DMS 273 (cell line): ENCODE measurements at regions not wholly inside any gene's neighbourhood (a gene's known extent, or its start where the extent isn't known, plus 50 kb on each side); places are given as distances from the start of the nearest gene placed in this dataset.
"Not testable (repeated sequence)": the region's sequence is repeated elsewhere in the genome, so short reads cannot be mapped to it uniquely, and the experiment has no call there.

Source experiments
- DNase-seq: peaks from one replicate; lab custom pipeline; 2025; ENCODE audit not compliant: unreplicated experiment; lab: John Stamatoyannopoulos, UW

DNA sequence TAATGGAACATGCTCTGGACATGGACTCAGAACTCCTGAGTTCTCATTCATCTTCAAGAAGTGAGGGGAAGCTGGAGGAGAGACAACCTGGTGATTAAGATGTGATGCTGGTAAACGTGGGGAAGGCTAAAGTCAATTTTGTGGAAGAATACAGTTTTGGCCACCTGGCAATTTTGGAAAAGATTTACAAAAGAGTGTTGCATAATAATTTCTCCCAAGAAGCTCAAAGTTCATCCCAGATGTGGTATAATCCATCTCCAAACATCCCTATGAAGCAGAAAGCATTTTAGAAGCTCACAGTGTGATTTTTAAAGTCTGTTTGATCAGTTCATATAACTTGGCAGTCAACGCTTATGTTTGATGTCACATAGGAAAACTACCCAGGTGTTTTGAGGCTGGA is 208.7 kb downstream of the LMX1A start:
- no peak for DNase-seq

DNA sequence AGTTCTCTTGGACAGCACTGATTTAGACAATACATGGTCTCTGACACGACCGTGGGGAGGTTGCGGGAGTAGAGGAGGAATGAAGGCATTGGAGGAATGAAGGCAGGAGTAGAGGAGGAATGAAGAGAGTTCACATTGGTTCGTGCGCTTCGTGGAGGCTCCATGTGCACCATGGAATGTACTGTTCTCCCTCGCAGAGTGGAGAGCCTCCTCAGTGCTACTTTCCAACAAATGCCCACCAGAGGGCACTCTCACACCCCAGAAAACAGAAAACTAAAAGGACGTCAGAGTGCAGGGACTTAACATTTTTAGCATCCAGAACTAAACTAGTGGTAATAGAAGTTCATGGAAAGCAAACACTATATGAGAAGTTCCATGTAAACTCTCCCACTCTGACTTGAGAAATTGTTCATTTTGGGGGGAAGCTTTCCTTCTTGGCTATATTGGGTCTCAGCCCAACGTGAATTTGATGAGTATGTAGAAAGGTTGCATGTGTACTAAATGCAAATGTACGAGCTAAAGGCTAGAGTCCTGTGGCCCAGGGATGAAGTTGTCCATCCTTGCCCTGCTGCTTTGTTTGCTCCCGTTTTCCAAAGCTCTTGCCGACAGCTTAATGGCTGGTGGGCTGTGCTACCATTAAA is 211.6 kb downstream of the LMX1A start:
- peak; percentile 87 for DNase-seq

DNA sequence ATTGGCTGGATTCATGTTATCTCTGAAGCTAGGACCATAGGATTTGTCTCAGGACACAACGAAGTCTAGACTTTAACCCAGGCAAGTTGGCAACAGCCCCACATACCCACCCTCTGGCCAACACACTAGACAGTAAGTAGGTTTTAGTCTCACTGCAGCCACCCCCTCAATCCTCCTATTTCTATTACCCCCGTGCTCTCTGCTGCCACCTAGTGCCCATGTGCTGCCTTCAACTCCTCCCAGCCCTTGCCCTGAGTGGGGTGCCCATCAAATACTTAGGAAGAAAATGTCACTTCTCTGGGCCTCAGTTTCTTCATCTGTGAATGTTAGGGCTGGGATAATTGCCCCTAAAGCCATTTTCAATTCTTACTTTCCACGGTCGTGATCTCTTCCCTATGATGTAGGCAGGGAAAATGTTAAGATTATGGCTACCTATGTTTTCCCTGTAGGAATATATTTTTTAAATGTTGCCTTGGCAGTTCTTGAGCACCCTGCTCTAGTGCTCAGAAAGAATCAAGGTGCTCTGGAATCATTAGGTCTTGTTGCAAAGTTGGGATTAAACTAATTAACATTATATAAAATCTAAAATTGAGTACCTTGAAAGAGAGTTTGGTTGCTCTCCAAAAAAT is 213.0 kb downstream of the LMX1A start:
- DNase-seq, result peak; percentile 44

DNA sequence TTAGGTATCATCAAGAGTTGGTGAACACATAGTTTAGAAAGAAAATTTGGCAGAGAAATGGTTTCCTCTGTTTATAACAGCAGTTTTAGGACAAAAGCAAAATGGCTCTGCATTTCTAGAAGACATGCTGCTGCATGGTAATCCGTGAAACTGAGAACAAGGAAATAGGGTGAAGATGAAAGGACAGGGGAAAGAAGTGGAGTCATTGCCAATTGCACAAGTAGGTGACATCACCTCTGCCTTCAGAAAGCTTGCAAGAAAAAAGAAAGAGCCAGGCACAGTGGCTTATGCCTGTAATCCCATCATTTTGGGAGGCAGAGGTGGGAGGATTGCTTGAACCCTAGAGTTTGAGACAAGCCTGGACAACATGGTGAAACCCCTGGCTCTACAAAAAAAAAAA is 217.6 kb downstream of the LMX1A start:
- DNase-seq, result no peak

DNA sequence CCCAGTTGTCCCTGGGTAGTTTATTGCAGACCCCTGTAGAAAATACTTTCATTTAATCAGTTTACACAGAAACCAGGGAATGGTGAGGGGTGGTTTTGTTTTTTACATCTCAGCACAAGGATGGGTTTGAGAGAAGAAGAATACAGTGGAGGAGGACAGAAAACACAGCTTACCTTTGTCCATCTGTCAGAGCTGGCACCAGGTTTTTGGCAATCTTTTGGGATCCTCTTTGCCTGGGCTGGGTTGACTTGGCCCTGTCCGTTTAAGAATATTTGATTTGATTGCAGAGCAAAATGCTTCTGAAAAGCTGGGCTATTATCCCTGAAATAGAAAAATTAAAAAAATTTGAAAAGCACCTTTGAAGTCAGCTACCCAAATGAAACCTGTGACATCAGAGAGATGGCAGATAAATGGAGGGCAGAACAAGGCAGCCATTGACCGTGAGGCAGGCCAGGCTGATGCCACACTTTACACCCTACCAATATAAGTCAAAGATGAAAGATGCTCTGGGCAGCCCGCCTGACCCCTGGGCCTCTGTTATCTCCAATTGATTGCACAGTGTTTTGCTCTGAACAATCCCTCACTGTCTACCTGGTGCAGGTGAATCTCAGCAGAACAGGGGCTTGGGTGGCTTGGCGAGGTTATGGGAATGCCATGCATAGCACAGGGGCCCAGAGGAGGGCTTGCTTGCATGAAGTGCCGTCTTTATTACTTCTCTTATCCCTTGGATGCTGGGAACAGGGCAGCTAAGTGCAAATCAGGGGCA is 218.8 kb downstream of the LMX1A start:
- no peak for DNase-seq

DNA sequence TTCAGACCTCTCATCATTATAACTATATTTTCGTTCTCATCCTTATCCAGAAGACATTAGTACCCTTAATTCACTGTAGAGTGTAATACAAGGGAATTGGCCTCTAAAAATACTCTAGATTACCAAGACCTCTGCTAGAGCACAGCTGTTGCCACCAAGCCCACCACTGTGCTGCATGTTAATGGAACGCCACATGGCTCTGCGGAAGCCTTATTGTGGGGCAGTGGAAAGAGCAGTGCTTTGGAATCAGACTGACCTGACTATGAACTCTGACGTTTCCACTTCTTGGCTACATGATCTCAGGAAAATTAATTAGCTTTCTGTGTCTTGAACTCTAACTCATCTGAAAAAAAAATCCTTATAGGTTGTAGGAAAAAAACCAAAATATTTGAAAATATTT is 222.1 kb downstream of the LMX1A start:
- DNase-seq, result peak; percentile 25

DNA sequence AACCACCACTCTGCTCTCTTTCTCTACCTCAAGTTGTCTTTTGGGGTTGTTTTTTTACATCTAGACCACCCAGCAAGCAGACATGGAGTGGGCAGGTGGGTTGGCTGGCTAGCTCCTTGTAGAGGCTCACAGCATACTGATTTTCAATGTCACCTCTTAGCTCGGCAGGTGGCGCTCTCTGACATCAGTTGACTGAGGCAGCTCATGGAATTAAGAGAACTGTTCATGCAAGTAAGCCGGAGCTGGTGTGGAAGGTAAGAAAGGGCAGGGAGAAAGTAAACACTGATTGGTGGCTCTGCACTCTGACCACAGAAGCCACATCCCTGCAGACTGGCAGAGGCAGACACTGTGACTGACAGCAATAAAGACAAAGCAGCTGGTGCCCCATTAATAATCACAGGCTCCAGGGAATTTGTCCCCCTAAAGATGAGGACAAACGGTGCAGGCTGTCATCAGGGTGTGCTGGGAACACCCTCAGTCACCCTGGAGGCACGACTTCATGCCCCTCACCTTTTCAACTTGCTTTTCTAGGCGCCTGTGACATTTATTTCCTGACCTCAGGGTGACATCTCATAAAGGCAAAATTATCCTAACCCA is 226.8 kb downstream of the LMX1A start:
- peak; percentile 91 for DNase-seq

DNA sequence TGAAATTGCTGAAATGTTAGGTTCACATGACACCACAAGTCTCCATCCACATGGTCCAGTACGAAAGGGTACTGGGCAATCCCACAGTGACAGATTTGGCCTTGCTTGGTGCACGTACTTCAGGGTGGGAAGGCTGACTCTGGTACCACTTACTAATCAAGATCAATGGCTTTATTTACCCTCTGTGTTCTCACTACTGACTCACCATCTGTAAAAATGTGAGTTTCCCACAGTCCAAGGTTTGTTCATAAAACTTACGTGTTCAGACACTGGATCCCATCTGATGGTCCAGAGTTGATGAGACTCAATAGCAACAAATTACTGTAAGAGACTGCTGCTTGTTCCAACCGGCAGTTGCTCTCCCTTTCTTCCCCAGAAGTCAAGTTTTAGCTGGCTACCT is 231.7 kb downstream of the LMX1A start:
- DNase-seq, result no peak

DNA sequence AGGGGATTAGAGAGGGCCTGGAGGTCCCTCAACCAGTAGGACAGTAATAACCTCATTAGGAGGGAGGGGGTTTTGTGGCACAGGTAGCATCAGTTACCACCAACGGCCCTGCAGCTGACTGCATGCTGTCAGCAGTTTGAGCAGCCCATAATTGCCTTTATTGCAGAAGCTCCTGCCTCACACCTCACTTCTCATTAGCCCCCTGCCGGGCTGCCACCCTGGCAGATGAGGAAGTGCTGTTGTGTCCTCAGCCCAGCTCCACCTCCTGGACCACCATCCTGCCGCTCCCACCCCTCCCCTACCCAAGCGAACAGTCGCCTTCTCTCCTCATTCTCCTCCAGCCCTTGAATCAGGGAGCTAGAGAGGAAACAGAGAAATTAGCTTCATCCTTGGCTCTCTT is 237.4 kb downstream of the LMX1A start:
- DNase-seq, result no peak

DNA sequence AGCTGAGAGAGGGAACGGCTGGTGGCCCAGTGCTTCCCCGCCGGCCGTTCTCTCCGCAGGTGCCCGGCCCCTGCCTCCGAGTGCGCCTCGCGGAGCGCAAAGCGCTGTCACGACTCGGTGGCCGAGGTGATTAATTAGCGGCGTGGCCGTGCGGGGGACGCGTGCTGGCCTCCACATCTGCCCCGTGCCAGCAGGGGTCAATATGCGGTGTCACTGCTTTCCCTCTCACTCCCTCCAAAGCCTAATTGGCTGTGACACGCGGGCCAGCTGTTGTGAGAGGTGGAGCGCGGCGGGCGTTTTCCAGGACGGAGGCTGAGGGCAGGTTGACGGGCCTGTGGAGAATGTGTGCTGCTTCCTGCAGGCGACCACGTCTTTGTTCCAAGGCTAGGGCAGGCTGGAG is 239.0 kb downstream of the LMX1A start:
- DNase-seq, result no peak

DNA sequence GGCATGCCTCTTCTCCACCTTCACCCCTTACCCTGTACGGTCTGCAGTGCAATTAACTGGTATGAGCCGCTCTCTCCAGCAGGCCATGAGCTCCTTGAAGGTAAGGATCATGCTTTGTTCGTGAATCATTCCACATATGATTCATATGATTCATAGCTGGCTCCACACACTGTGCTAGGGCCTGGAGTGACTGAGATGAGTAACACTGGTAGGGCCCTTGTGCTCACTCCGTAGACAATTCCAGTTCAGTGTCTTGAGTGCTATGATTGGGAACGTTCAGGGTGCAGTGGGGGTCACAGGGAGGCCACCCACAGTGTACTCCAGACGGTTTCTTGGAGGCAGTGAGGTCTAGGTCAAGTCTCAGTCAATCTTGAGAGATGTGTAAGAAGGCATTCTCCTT is 239.8 kb downstream of the LMX1A start:
- DNase-seq, result no peak

DNA sequence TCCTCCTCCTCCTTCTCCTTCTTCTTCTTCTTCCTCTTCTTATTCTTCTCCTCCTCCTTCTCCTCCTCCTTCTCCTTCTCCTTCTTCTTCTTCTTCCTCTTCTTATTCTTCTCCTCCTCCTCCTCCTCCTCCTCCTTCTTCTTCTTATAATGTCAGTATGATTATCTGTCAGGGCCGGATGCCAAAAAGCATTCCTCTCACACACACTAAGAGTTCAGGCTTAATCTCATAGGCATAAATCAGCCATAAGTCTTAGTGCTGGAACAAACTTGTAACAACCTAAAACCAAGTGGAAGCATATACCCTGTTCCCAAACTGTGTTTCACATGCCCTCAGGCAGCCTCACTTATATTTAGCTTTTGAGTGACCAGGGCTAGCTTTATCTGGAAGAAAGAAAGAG is 240.3 kb downstream of the LMX1A start:
- no peak for DNase-seq

DNA sequence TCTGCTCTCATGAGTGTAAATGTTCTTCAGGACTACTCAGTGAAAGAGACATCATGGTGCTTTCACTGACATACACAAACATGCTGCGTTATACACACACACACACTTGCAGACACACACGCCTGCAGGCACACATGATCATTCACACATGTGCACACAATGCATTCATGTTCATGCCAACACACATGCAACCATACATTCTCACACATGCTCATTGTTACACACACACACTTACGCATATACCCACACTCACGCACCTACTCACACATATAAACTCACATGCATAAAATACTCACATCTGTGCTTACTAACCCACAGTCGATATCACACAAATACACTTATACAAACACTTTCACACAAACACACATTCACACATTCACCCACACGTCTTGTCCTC is 241.6 kb downstream of the LMX1A start:
- no peak for DNase-seq

DNA sequence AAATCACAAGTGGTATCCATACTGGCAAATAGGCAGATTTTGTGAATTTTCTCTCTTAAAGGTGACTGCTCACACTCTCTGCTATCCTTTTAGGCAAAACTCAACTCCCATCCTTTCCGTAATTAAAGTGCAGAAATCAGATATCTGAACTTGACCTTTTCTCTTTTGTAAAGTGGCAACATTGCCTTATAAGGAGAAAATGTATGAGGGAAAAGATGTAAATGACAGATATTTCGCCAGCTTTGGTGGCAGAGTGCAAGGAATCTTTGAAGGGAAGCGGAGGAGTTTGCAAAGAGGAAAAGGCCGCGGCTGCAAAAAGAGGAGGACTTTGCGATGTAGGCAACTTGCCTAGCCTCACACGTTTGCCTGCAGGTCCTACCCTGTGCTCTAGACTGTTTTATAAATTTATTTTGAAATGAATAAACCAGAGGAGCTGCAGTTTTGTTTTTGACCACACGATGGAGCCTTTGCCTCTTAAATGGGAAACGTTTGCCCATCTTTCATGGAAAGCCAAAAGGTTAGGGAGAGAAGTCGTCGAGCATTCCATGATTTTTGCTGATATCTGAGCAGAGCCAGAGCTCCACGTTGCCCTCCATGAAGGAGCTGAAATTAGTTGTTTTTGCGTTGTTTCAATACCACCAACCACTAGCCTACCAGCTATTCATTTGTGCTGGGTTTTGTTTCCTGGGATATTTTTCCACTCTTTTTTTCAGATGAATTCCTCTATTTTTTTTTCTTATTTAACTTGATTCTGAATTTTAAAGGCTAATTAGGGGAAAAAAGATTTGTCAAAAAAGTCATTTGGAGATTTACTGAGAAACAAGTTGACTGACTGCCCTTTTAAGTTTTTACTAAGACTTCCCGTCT is 242.3 kb downstream of the LMX1A start:
- peak; percentile 89 for DNase-seq

DNA sequence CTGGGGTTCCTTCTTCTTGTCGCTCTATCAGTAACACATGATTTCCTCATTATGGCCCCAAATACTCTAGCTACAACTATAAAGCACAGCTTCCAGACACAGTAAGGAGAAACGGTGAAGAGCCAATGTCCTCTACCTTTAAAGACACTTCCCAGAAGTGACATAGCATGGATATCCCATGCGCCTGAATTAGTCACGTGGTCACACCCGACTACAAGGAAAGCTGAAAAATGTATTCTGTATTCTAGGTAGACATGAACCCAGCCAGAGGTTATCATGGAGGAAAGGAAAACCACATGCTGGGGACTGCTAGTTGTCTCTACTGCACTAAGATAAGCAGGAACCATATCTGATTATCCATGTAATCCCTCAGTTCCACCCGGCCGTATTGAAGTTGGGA is 244.3 kb downstream of the LMX1A start:
- DNase-seq, result no peak

DNA sequence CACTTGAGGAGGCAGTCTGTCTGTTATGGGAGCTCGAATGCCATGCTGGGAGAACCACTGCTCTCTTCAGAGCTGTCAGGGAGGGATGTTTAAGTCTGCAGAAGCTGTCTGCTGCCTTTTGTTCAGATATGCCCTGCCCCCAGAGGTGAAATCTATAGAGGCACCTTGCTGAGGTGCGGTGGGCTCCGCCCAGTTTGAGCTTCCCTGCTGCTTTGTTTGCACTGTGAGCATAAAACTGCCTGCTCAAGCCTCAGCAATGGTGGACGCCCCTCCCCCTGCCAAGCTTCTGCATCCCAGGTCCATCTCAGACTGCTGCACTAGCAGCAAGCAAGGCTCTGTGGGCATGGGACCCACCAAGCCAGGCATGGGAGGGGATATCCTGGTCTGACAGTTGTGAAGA is 247.5 kb downstream of the LMX1A start:
- DNase-seq, result no peak

DNA sequence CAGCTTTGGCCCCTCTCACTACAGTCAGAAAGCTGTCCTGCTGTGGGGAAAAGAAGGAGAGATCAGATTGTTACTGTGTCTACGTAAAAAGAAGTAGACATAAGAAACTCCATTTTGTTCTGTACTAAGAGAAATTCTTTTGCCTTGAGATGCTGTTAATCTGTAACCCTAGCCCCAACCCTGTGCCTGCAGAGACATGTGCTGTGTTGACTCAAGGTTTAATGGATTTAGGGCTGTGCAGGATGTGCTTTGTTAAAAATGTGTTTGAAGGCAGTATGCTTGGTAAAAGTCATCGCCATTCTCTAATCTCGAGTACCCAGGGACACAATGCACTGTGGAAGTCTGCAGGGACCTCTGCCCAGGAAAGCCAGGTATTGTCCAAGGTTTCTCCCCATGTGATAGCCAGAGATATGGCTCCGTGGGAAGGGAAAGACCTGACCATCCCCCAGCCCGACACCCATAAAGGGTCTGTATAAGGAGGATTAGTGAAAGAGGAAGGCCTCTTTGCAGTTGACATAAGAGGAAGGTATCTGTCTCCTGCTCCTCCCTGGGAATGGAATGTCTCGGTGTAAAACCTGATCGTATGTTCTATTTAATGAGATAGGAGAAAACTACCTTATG is 263.9 kb downstream of the LMX1A start:
- not testable (repeated sequence) for DNase-seq

DNA sequence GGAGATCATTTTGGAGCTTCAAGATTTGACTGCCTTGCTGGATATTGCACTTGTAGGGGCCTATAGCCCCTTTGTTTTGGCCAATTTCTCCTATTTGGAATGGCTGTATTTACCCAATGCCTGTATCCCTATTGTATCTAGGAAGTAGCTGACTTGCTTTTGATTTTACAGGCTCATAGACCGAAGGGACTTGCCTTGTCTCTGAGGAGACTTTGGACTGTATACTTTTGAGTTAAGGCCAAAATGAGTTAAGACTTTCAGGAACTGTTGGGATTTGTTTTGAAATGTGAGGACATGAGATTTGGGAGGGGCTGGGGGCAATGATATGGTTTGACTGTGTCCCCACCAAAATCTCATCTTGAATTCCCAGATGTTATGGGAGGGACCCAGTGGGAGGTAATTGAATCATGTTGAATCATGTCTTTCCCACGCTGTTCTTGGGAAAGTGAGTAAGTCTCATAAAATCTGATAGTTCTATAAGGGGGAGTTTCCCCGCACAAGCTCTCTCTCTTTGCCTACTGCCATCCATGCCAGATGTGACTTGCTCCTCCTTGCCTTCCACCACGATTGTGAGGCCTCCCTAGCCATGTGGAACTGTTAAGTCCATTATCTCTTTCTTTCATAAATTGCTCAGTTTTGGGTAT is 276.1 kb downstream of the LMX1A start:
- no peak for DNase-seq

DNA sequence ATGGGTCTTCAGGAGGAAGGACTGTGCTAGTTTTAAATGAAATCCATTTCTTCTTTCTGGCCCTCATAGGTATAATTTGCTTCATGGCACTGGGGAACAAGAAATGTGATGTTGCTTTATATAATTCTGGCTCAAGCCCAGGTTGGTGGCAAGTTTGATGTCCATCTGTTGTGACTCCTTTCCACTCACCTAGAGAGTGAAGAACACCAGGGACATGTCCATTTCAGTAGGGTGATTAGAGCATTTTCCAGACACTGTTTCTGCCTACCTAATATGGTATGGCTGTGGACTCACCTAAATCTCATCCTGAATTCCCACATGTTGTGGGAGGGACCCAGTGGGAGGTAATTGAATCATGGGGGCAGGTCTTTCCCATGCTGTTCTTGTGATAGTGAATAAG is 278.1 kb downstream of the LMX1A start:
- no peak for DNase-seq

DNA sequence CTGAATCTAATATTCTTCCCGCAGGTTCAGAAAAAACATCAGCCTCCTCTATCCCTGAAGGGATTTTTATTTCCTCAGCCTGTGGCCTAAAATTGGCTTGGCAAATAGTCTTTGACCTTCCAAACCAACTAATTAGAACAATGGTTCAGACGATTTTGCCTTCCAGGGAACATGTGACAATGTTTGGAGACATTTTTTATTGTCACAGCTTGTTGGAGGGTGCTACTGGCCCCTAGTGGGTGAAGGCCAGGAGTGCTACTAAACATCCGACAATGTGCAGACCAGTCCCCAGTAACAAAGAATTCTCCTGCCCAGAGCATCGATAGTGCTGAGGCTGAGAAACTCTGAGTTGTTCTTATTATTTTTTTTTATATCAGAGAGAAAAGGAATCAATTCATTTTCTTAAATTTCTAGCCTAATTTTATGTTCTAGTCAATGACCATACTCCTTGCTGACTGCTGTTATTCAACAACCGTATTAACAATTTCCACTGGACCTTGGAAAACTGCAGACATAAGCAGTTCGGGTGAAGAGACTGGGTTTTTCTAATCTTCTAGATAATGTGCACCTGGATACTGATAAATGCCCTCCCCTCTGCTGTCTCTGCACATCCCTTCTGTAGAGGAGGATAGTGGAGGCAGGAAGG is 280.7 kb downstream of the LMX1A start:
- DNase-seq, result peak; percentile 57
